ENCODE measurements at regions not wholly inside any gene's neighbourhood (a gene's known extent, or its start where the extent isn't known, plus 50 kb on each side); places are given as distances from the start of the nearest gene placed in this dataset.
A peak's percentile ranks its signal among the peaks of the same experiment; 100 is the strongest.

DNA sequence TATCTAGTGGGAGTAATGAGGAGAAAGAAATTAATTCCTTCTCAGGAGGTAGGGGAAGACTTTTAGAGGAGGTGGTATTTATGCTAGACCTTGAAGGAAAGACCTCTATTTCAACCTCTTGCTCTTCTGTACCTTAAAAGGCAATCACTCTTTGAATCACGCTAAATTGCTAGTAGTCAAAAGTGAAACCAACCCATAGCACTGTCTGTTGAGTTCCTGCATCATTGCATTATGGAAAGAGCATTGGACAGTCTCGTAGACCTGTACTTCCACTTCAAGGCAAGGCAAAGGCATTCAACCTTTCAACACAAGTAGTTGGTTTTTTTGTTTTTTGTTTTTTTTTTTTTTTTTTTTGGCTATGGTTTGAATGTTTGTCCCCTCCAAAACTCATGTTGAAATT lies 770.4 kb downstream of the ETS1 start:
- no peak for ATAC-seq

GRCh38 chr11:127815331-127815730 lies 772.0 kb downstream of the ETS1 start:
- Histone ChIP-seq H3K4me1 (no peaks in the 10 kb centered on the region), H3K4me3 (no peak overlapping the region), H3K9me3 (no peaks in the 10 kb centered on the region), H3K27ac (no peak overlapping the region), H3K36me3 (no peaks in the 10 kb centered on the region), H3K27me3 (no peaks in the 10 kb centered on the region)
- DNase-seq: no peak
- FAIRE-seq: no peak
- ATAC-seq: no peak
- intact Hi-C loops (cut with DNase I): no loop called here
- TF ChIP-seq, protein P1, sequence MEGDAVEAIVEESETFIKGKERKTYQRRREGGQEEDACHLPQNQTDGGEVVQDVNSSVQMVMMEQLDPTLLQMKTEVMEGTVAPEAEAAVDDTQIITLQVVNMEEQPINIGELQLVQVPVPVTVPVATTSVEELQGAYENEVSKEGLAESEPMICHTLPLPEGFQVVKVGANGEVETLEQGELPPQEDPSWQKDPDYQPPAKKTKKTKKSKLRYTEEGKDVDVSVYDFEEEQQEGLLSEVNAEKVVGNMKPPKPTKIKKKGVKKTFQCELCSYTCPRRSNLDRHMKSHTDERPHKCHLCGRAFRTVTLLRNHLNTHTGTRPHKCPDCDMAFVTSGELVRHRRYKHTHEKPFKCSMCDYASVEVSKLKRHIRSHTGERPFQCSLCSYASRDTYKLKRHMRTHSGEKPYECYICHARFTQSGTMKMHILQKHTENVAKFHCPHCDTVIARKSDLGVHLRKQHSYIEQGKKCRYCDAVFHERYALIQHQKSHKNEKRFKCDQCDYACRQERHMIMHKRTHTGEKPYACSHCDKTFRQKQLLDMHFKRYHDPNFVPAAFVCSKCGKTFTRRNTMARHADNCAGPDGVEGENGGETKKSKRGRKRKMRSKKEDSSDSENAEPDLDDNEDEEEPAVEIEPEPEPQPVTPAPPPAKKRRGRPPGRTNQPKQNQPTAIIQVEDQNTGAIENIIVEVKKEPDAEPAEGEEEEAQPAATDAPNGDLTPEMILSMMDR (IDR thresholded peaks at IDR 0.05): no peak

More for the DNA sequence above, 770.4 kb downstream of the ETS1 start:
- no peaks in the 10 kb centered on the region for H3K9me3 ChIP-seq
- H3K27ac ChIP-seq: no peak overlapping the region
- 81 to 94% methylated on average over 2 of the region's 2 CpGs for WGBS, 2 donors
- intact Hi-C loops (cut with DNase I): no loop called here
- TF ChIP-seq, protein P1 (IDR thresholded peaks at IDR 0.05): no peak
- H3K4me3 ChIP-seq: no peak overlapping the region
- no peaks in the 10 kb centered on the region for H3K27me3 ChIP-seq
- H3K4me1 ChIP-seq: no peaks in the 10 kb centered on the region
- DNase-seq (no peak), FAIRE-seq (no peak)
- no peaks in the 10 kb centered on the region for H3K36me3 ChIP-seq

DNA sequence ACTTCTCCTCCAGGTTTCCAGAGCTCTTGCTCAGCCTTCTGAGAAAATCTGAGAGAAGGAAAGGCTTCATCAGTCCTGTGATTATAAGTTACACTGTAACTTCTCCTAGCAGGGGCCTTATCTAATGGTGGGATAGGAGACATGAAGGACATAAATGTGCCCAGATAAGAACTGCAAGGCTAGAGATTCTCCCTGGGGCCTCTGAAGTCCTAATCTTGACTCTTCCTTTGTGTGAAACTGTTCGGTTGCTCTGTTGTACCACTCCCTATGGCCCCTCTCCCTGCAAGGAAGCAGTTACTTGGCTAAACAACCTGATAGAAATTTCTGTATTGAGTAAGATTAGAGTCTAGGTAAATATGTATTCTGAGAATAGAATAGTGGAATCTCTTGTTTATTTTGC lies 780.9 kb downstream of the ETS1 start:
- FAIRE-seq: no peak

GRCh38 chr11:127805771-127806170 lies 781.6 kb downstream of the ETS1 start:
- TF ChIP-seq, protein P1 (IDR thresholded peaks at IDR 0.05): no peak
- 66 to 72% methylated on average over 1 of the region's 1 CpG for WGBS, 2 donors
- no peaks in the 10 kb centered on the region for H3K4me1 ChIP-seq
- H3K9me3 ChIP-seq: no peaks in the 10 kb centered on the region
- ATAC-seq: no peak
- no peak overlapping the region for H3K27ac ChIP-seq
- no peak for FAIRE-seq
- H3K36me3 ChIP-seq: no peaks in the 10 kb centered on the region
- no peak for DNase-seq
- H3K4me3 ChIP-seq: no peak overlapping the region
- H3K27me3 ChIP-seq: no peaks in the 10 kb centered on the region
- intact Hi-C loops (cut with DNase I): no loop called here

More for the DNA sequence above, 780.9 kb downstream of the ETS1 start:
- no peak overlapping the region for H3K4me3 ChIP-seq
- ATAC-seq: no peak
- WGBS, 2 donors: 83 to 84% methylated on average over 1 of the region's 1 CpG
- TF ChIP-seq, protein P1 (IDR thresholded peaks at IDR 0.05): no peak
- no peak for DNase-seq
- no peaks in the 10 kb centered on the region for H3K27me3 ChIP-seq
- no peaks in the 10 kb centered on the region for H3K9me3 ChIP-seq
- no peaks in the 10 kb centered on the region for H3K4me1 ChIP-seq
- no peaks in the 10 kb centered on the region for H3K36me3 ChIP-seq
- H3K27ac ChIP-seq: no peak overlapping the region
- intact Hi-C loops (cut with DNase I): no loop called here

DNA sequence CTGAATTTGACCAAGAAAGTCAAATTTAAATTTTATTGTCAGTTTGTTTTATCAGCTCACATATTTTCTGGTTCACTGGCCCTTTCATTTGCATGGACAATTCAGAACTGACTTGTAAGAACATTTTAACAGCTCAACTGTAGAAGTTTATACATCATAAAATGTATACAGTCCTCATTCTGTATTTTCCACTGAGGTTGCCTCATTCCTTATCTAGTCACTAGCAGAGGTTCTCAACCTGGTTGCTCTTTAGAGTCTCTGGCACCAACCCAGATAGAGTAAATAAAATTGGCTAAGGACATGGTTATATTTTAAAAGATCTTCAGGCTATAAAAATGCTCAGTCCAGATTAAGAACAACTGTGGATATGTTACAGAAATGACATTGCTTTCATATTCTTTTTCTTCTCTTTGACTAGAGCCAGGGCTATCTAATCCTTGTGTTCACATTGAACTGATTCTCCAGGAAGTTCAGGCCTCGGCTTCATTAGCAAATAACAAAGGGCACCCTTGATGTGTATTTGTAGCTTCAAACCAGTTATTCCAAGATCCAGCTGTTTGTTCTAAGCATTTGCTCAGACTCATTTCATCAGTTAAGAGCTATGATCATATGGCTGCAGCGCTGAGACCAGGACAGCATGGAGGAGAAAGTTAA lies 782.5 kb downstream of the ETS1 start:
- peak; percentile 13 for FAIRE-seq
- TF ChIP-seq, protein P1 (IDR thresholded peaks at IDR 0.05): no peak
- no peak overlapping the region for H3K27ac ChIP-seq
- DNase-seq: no peak
- intact Hi-C loops (cut with DNase I): no loop called here
- H3K4me3 ChIP-seq: no peak overlapping the region
- WGBS, 2 donors: 39 to 49% methylated on average over 2 of the region's 2 CpGs
- H3K36me3 ChIP-seq: no peaks in the 10 kb centered on the region
- no peaks in the 10 kb centered on the region for H3K27me3 ChIP-seq
- no peaks in the 10 kb centered on the region for H3K9me3 ChIP-seq
- H3K4me1 ChIP-seq: no peaks in the 10 kb centered on the region
- no peak for ATAC-seq

All from pancreas (tissue), 10 donors.